Natural killer cell (primary cell): ENCODE measurements at regions not wholly inside any gene's neighbourhood (a gene's known extent, or its start where the extent isn't known, plus 50 kb on each side); places are given as distances from the start of the nearest gene placed in this dataset.

Experiments
- ATAC-seq, 3 donors: fragments of 150-1000 bp in 2 of 3; fragments of 200-7000 bp in 1 of 3; cut with Tn5 transposase; 1 replicate in 1 of 3; 2 replicates in 2 of 3; pipeline ENCODE4 v1.10.0; 2021; ENCODE audit warnings: mild to moderate bottlenecking in 2 of 3, moderate library complexity in 2 of 3
- DNase-seq, 2 donors: peaks; one replicate each; pipeline versions ENCODE4 v3.0.0 to v3.0.0-alpha.2; 2013 to 2021; ENCODE audit warnings: mixed read lengths in 1 of 2
- H3K27ac ChIP-seq: one replicate; pipeline ENCODE4 v1.5.1; 2013; ENCODE audit warnings: mild to moderate bottlenecking, low read length
- H3K27me3 ChIP-seq: one replicate; pipeline ENCODE4 v1.6.1; 2013; ENCODE audit warnings: low read length; ENCODE audit not compliant: control insufficient read depth, insufficient read depth
- H3K36me3 ChIP-seq: one replicate; pipeline ENCODE4 v1.6.1; 2013; ENCODE audit warnings: low read length; ENCODE audit not compliant: control insufficient read depth, insufficient read depth
- H3K4me1 ChIP-seq: one replicate; pipeline ENCODE4 v1.6.1; 2013; ENCODE audit warnings: low read length; ENCODE audit not compliant: control insufficient read depth, insufficient read depth
- H3K4me3 ChIP-seq: one replicate; pipeline ENCODE4 v1.5.1; 2013; ENCODE audit warnings: low read length
- H3K9me3 ChIP-seq: one replicate; pipeline ENCODE4 v1.6.1; 2013; ENCODE audit warnings: low read length; ENCODE audit not compliant: control insufficient read depth, insufficient read depth
- H3K27ac Mint-ChIP-seq, 2 donors: one replicate each; pipeline ENCODE4 v1.8.0; 2022; ENCODE audit warnings: mild to moderate bottlenecking in 2 of 2, mixed read lengths in 2 of 2, moderate library complexity in 1 of 2
- H3K27me3 Mint-ChIP-seq, 2 donors: one replicate each; pipeline ENCODE4 v1.8.0; 2022; ENCODE audit warnings: low read depth in 2 of 2, mixed read lengths in 2 of 2
- H3K36me3 Mint-ChIP-seq: one replicate; pipeline ENCODE4 v1.8.0; 2022; ENCODE audit warnings: mixed read lengths
- H3K4me1 Mint-ChIP-seq, 2 donors: one replicate each; pipeline ENCODE4 v1.8.0; 2022; ENCODE audit warnings: mixed read lengths in 2 of 2
- H3K4me3 Mint-ChIP-seq: one replicate; pipeline ENCODE4 v1.8.0; 2022; ENCODE audit warnings: mild to moderate bottlenecking, moderate library complexity, mixed read lengths
- H3K9me3 Mint-ChIP-seq, 2 donors: one replicate each; pipeline ENCODE4 v1.8.0; 2022; ENCODE audit warnings: mixed read lengths in 2 of 2
- WGBS: methylation state at CpG from one replicate; pipeline ENCODE4 v1.1.7; 2013; ENCODE audit warnings: missing lambda C conversion rate; ENCODE audit not compliant: insufficient coverage; 5-methylcytosine and 5-hydroxymethylcytosine counted together
- intact Hi-C: fragments of 100-400 bp; cut with micrococcal nuclease; formaldehyde crosslinking; loops from one replicate; pipeline ENCODE4 v1.14.2; 2022
- TF ChIP-seq, protein P1 (sequence below): fragments of 200-600 bp; IDR thresholded peaks from one replicate; pipeline ENCODE4 v1.8.0; 2022; ENCODE audit warnings: antibody characterized with exemption

DNA sequence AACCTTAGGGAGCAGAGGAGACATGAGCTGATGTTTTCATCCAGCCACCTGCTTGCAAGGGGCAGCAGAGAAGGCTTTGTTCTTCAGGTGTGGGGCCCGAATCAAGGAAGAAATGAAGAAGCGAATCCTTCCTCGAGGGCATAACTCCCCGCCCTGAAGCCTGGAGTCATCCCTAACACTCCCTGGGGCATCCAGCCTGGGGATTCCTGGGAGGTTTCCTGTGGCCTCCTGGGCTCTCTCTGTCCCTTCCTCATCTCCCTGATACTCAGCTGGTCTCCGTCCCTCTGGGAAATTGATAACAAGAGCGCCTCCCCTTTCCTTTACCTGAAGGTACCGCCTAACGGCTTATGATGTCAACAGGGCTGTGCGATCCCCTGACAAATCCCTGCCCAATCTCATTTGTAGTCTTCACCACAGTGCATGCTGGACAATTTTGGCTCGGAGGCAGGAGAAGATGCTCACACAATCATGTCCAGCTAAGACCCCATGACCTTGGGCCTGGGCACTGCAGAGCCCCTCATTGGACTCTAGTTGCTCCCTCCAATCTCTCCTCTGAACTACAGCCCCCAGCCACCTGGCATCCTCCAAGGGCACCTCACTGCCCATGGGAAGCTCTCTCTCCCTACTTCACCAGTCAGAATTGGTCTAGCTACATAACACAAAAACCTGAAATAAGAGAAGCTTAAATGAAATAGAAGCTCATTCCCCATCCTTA is 80.6 kb upstream of the RTL6 start:
- Histone ChIP-seq H3K4me1 (no peaks in the 10 kb centered on the region), H3K9me3 (no peaks in the 10 kb centered on the region), H3K27me3 (no peaks in the 10 kb centered on the region), H3K36me3 (no peaks in the 10 kb centered on the region), H3K27ac (no peak overlapping the region), H3K4me3 (no peak overlapping the region)
- intact Hi-C loops, result no loop called here
- Mint-ChIP-seq H3K4me3 (no peak overlapping the region), H3K4me1 (no peaks in the 10 kb centered on the region), H3K36me3 (no peaks in the 10 kb centered on the region), H3K27ac (no peak overlapping the region), H3K9me3 (no peaks in the 10 kb centered on the region), H3K27me3 (peaks cover 19 to 26% of the 10 kb centered on the region in 2 donors)
- TF ChIP-seq, protein P1, sequence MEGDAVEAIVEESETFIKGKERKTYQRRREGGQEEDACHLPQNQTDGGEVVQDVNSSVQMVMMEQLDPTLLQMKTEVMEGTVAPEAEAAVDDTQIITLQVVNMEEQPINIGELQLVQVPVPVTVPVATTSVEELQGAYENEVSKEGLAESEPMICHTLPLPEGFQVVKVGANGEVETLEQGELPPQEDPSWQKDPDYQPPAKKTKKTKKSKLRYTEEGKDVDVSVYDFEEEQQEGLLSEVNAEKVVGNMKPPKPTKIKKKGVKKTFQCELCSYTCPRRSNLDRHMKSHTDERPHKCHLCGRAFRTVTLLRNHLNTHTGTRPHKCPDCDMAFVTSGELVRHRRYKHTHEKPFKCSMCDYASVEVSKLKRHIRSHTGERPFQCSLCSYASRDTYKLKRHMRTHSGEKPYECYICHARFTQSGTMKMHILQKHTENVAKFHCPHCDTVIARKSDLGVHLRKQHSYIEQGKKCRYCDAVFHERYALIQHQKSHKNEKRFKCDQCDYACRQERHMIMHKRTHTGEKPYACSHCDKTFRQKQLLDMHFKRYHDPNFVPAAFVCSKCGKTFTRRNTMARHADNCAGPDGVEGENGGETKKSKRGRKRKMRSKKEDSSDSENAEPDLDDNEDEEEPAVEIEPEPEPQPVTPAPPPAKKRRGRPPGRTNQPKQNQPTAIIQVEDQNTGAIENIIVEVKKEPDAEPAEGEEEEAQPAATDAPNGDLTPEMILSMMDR, result no peak
- ATAC-seq, result no peak
- WGBS, result 78% methylated on average over 10 of the region's 10 CpGs
- DNase-seq, result no peak

DNA sequence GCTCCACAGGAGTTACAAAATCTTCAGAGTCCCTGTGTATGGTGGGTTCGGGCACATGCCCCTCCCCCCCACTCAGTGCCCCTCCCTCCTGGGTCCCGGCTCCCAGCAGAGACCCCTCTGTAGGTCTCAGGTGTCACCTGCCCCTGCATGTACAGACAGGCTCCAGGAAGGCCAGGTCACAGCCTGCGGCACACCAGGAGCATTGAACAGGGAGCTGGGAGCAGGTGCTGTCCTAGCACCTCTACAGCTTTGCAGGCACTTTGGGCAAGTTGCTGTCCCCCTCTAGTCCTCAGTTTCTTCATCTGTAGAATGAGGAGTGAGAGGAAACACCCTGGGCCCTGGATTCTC is 80.1 kb upstream of the RTL6 start:
- no peaks in the 10 kb centered on the region for H3K9me3 ChIP-seq
- H3K27me3 ChIP-seq, result no peaks in the 10 kb centered on the region
- Mint-ChIP-seq H3K27ac (no peak overlapping the region), H3K4me1 (no peaks in the 10 kb centered on the region), H3K9me3 (no peaks in the 10 kb centered on the region), H3K27me3 (peaks cover 18 to 23% of the 10 kb centered on the region in 2 donors), H3K36me3 (no peaks in the 10 kb centered on the region), H3K4me3 (no peak overlapping the region)
- H3K27ac ChIP-seq, result no peak overlapping the region
- whole genome bisulfite sequencing, result 72% methylated on average over 3 of the region's 3 CpGs
- intact Hi-C loops, result no loop called here
- no peak overlapping the region for H3K4me3 ChIP-seq
- ATAC-seq (no peak), DNase-seq (no peak)
- TF ChIP-seq, protein P1, result no peak
- H3K4me1 ChIP-seq, result no peaks in the 10 kb centered on the region
- no peaks in the 10 kb centered on the region for H3K36me3 ChIP-seq

DNA sequence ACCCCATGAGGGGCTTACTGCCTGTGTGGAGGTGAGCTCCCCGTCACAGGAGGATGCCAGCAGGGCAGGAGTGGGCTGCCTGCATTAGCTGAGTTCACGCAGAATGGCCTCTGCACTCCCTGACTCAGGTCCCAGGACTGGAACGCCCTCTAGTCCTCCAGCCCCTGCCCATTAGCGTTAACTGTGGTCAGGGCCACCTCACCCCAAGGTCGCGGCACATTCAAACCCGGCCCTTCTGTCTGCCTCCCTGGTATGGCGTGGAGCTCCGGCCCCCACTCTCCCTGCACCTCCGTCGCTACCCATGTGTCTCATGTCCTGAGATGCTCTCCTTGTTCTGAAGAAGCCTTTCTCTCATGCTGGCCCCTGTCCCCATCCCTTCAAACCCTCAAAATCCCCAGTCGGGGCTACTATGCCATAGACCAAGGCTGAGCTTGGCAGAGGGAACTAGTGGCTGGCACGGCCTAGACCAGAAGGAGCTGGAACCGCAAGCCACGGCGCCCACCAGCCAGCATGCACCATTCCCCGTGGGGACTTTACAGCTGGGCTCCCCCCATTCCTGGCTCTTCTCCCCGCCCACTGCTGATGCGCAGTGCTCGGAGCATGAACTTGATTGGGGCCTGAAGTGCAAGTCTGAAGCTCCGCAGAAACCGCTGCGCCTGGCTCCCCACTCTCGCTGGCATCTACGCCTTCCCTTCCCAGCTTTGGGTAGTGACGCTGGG is 79.5 kb upstream of the RTL6 start:
- Mint-ChIP-seq H3K36me3 (no peaks in the 10 kb centered on the region), H3K27ac (no peak overlapping the region), H3K27me3 (peaks cover 16 to 20% of the 10 kb centered on the region in 2 donors), H3K4me1 (no peaks in the 10 kb centered on the region), H3K9me3 (no peaks in the 10 kb centered on the region), H3K4me3 (no peak overlapping the region)
- DNase-seq, result no peak
- H3K9me3 ChIP-seq, result no peaks in the 10 kb centered on the region
- peak in 1 of 3 donors; percentile 12 for ATAC-seq
- H3K4me1 ChIP-seq, result no peaks in the 10 kb centered on the region
- intact Hi-C loops, result no loop called here
- H3K4me3 ChIP-seq, result no peak overlapping the region
- no peaks in the 10 kb centered on the region for H3K36me3 ChIP-seq
- H3K27me3 ChIP-seq, result no peaks in the 10 kb centered on the region
- TF ChIP-seq, protein P1, result no peak
- 78% methylated on average over 26 of the region's 26 CpGs for WGBS
- H3K27ac ChIP-seq, result no peak overlapping the region
